ENCODE measurements at regions not wholly inside any gene's neighbourhood (a gene's known extent, or its start where the extent isn't known, plus 50 kb on each side); places are given as distances from the start of the nearest gene placed in this dataset.

- Histone ChIP-seq H3K36me3 (no peaks in the 10 kb centered on the region), H3K4me3 (replicated peaks in 1 of 3) (no peak overlapping the region), H3K4me1 (no peaks in the 10 kb centered on the region), H3K9me3 (no peaks in the 10 kb centered on the region), H3K27me3 (no peaks in the 10 kb centered on the region), H3K27ac (no peak overlapping the region)
- intact Hi-C loops (cut with DNase I): no loop called here
- no peak for DNase-seq
- WGBS, 2 donors: 96 to 98% methylated on average over 1 of the region's 1 CpG
- TF ChIP-seq POLR2A (IDR thresholded peaks at IDR 0.05): no peak
- TF ChIP-seq CTCF (IDR thresholded peaks at IDR 0.05): no peak
These were observed 649.3 kb upstream of the WWC1 start for GRCh38 chr5:167642181-167642580.

GRCh38 chr5:167642779-167643517, 648.5 kb upstream of the WWC1 start:
- Histone ChIP-seq H3K4me1 (no peaks in the 10 kb centered on the region), H3K9me3 (no peaks in the 10 kb centered on the region), H3K27me3 (no peaks in the 10 kb centered on the region), H3K4me3 (replicated peaks in 1 of 3) (no peak overlapping the region), H3K36me3 (no peaks in the 10 kb centered on the region), H3K27ac (no peak overlapping the region)
- 69 to 79% methylated on average over 9 of the region's 9 CpGs for WGBS, 2 donors
- TF ChIP-seq POLR2A (IDR thresholded peaks at IDR 0.05) (no peak), CTCF (IDR thresholded peaks at IDR 0.05) (no peak)
- DNase-seq: no peak
- intact Hi-C loops (cut with DNase I): no loop called here

DNA sequence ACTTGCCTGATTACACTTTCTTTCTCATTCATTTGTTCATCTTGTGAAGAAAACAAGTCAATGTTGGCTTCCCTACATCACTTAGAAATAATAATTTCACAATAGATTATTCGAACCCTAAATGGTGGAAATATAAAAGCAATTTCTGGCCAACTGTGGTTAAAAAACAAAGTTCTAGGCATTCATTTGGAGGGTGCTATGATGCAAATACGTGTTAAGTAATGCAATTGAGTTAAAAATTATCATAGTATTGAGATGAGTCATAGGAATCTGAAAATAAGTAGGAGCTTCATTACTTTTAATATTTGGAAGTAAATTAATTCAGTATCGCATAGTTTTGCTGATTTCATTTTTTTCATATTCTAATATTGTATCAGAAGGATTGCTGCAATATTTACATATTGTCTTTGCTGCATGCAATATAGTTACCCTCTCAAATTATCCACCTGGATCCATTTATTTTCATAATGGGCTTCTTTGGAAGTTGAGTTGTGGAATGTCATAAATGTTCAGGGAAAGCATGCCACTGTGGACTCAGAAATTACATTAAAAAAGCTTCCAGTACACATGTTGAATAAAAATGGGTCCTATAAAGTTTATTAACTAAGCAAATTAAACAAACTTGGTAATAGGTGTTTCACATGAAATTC, 647.7 kb upstream of the WWC1 start:
- Histone ChIP-seq H3K4me1 (no peaks in the 10 kb centered on the region), H3K4me3 (replicated peaks in 1 of 3) (no peak overlapping the region), H3K27ac (no peak overlapping the region), H3K27me3 (no peaks in the 10 kb centered on the region), H3K9me3 (no peaks in the 10 kb centered on the region), H3K36me3 (no peaks in the 10 kb centered on the region)
- DNase-seq: no peak
- WGBS, 2 donors: 90 to 91% methylated on average over 3 of the region's 3 CpGs
- intact Hi-C loops (cut with DNase I): no loop called here
- TF ChIP-seq POLR2A (IDR thresholded peaks at IDR 0.05) (no peak), CTCF (IDR thresholded peaks at IDR 0.05) (no peak)

DNA sequence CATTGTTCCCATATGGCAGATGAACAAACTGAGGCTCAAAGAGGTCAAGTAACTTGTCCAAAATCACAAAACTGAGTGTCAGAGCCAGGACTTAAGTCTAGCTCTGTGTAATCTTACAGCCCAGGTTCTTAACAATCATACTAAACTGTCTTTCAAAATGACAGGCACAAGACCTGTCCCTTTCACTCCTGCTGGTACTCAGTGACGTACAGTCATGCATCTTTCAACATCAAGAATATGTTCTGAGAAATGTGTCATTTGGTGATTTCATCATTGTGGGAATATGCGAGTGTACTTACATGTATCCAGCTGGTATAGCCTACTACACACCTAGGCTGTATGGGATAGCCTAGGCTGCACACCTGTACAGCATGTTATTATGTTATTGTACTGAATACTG, 646.8 kb upstream of the WWC1 start:
- no peaks in the 10 kb centered on the region for H3K4me1 ChIP-seq
- intact Hi-C loops (cut with DNase I): no loop called here
- H3K27me3 ChIP-seq: no peaks in the 10 kb centered on the region
- TF ChIP-seq POLR2A (IDR thresholded peaks at IDR 0.05) (no peak), CTCF (IDR thresholded peaks at IDR 0.05) (no peak)
- H3K9me3 ChIP-seq: no peaks in the 10 kb centered on the region
- no peak for DNase-seq
- WGBS, 2 donors: 88 to 96% methylated on average over 2 of the region's 2 CpGs
- no peak overlapping the region for H3K27ac ChIP-seq
- no peak overlapping the region for H3K4me3 ChIP-seq (replicated peaks in 1 of 3)
- H3K36me3 ChIP-seq: no peaks in the 10 kb centered on the region

DNA sequence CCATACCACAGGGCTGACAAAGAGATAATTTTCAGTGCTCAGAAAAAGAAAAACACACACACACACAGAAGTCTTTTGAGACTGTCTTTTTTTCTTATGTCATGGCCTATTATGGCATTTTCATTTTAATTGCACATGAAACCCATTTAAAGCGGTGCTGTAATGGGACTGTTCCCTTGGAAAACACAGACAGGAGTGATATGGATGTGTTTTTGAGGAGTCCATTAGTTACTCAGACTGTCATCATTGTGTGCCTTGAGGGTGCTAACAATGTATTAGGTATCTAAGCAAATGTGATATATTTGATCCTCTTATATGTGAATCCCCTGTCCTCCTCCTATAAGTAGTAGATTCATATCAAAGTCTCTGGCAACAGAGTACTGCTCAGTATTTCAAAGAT, 642.0 kb upstream of the WWC1 start:
- 93 to 94% methylated on average over 1 of the region's 1 CpG for WGBS, 2 donors
- DNase-seq: no peak
- no peak overlapping the region for H3K27ac ChIP-seq
- TF ChIP-seq POLR2A (IDR thresholded peaks at IDR 0.05): no peak
- TF ChIP-seq CTCF (IDR thresholded peaks at IDR 0.05): no peak
- H3K4me1 ChIP-seq: no peaks in the 10 kb centered on the region
- no peaks in the 10 kb centered on the region for H3K27me3 ChIP-seq
- no peak overlapping the region for H3K4me3 ChIP-seq (replicated peaks in 1 of 3)
- intact Hi-C loops (cut with DNase I): no loop called here
- no peaks in the 10 kb centered on the region for H3K9me3 ChIP-seq
- no peaks in the 10 kb centered on the region for H3K36me3 ChIP-seq

Measured in thyroid gland (tissue), 4 donors.